Muscle layer of colon (tissue), 2 donors: ENCODE measurements at regions not wholly inside any gene's neighbourhood (a gene's known extent, or its start where the extent isn't known, plus 50 kb on each side); places are given as distances from the start of the nearest gene placed in this dataset.
"Not testable (repeated sequence)": the region's sequence is repeated elsewhere in the genome, so short reads cannot be mapped to it uniquely, and the experiment has no call there.

ENCODE experiments used
- H3K27ac ChIP-seq: one replicate; pipeline ENCODE4 v1.7.0; 2013; ENCODE audit warnings: low read depth, mild to moderate bottlenecking, low read length, moderate library complexity
- H3K27me3 ChIP-seq, 2 donors: one replicate each; pipeline ENCODE4 v1.7.0; 2013; ENCODE audit warnings: low read length in 2 of 2, mild to moderate bottlenecking in 2 of 2; ENCODE audit not compliant: insufficient read depth in 2 of 2, control insufficient read depth in 1 of 2
- H3K36me3 ChIP-seq: one replicate; pipeline ENCODE4 v1.7.0; 2013; ENCODE audit warnings: mild to moderate bottlenecking, low read length; ENCODE audit not compliant: insufficient read depth
- H3K4me1 ChIP-seq: one replicate; pipeline ENCODE4 v1.7.0; 2013; ENCODE audit warnings: mild to moderate bottlenecking, low read length; ENCODE audit not compliant: insufficient read depth
- H3K4me3 ChIP-seq, 2 donors: one replicate each; pipeline ENCODE4 v1.7.0; 2013; ENCODE audit warnings: low read length in 2 of 2, low read depth in 1 of 2, mild to moderate bottlenecking in 1 of 2, moderate library complexity in 1 of 2
- H3K9ac ChIP-seq: one replicate; pipeline ENCODE4 v1.7.0; 2013; ENCODE audit warnings: low read length
- H3K9me3 ChIP-seq: one replicate; pipeline ENCODE4 v1.7.0; 2013; ENCODE audit warnings: mild to moderate bottlenecking, low read length
- donor health status: abdominal sarcoma.
- donor health status: Adenocarcinoma of cecum.

DNA sequence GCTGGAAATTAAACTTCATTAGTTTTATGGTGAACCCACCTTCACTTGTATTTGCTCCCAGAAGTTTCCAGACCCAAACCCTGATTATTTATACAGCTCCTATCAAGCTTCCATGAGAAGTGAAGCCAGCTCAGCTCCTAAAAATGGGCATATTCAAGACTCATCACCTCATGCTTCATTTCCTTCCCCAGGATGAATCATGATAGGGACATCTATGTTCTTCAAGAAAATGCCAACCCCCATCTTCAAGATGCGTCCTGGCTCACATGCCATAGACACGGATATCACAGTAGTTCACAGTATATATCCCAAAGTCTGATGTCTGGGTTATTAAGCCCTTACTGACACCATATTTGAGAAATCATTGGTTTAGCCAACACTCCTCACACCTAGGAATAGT lies 217.6 kb downstream of the NPR3 start:
- Histone ChIP-seq H3K9ac (no peak overlapping the region), H3K27ac (no peak overlapping the region), H3K27me3 (no peaks in the 10 kb centered on the region), H3K4me3 (no peak overlapping the region), H3K9me3 (no peaks in the 10 kb centered on the region), H3K36me3 (no peaks in the 10 kb centered on the region), H3K4me1 (no peaks in the 10 kb centered on the region)

DNA sequence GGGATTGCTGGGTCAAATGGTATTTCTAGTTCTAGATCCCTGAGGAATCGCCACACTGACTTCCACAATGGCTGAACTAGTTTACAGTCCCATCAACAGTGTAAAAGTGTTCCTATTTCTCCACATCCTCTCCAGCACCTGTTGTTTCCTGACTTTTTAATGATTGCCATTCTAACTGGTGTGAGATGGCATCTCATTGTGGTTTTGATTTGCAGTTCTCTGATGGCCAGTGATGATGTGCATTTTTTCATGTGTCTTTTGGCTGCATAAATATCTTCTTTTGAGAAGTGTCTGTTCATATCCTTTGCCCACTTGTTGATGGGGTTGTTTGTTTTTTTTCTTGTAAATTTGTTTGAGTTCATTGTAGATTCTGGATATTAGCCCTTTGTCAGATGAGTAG lies 220.3 kb downstream of the NPR3 start:
- H3K9ac ChIP-seq, H3K9me3 ChIP-seq, H3K27ac ChIP-seq, H3K36me3 ChIP-seq, H3K27me3 ChIP-seq, H3K4me1 ChIP-seq, H3K4me3 ChIP-seq: not testable (repeated sequence)

DNA sequence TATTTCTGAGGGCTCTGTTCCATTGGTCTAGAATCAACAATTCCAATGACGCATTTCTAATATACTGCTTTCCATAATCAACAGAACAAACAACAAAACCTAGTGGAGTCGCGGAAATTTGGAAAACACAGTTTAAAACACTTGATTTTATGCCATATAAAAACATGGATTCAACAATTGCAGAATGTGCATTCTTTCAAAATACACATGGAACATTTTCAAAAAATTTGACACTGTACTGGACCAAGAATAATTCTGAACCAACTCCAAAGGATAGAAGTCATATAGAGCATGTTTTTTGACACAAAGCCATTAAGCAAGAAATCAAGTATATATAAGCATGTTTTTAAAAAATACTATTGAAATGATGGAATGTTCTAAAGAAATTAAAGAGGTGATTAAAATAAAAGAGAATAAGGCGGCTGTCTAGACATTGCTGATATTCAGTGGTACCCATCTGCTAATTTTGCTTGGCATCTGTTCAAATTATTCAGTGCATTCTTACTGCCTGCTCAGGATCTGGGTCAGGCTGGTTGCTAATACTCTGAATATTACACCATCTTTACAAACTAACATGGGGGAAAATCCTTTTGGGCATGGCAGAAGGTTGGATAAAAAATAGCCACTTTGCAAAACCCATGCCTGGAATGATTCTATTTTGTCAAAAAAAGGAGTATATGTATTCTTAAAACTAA lies 221.3 kb downstream of the NPR3 start:
- Histone ChIP-seq H3K4me1 (no peaks in the 10 kb centered on the region), H3K27me3 (no peaks in the 10 kb centered on the region)

DNA sequence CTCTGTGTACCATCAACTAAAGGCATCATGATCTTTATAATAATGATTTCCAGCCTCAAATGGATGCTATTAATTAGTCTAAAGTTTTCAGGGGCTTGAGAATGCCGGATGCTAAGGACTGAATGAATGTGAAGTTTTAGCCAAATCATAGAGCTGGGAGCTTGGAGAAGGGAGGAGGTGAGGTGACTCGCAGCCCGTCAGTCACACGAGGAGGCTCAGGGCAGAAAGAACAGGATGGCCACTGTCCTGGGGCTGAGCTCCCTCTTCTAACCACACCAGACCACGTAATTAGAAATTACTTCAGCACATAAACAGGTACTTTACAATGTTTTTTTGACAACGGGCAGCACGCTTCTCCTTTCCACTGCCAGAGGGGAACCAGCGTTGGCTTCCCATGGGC lies 222.6 kb downstream of the NPR3 start:
- no peaks in the 10 kb centered on the region for H3K4me1 ChIP-seq
- H3K27ac ChIP-seq: no peak overlapping the region
- no peak overlapping the region for H3K9ac ChIP-seq
- no peaks in the 10 kb centered on the region for H3K36me3 ChIP-seq
- no peaks in the 10 kb centered on the region for H3K9me3 ChIP-seq
- H3K4me3 ChIP-seq: no peak overlapping the region
- H3K27me3 ChIP-seq: no peaks in the 10 kb centered on the region

More for the DNA sequence above, 221.3 kb downstream of the NPR3 start:
- no peaks in the 10 kb centered on the region for H3K36me3 ChIP-seq
- no peaks in the 10 kb centered on the region for H3K9me3 ChIP-seq
- no peak overlapping the region for H3K27ac ChIP-seq
- no peak overlapping the region for H3K4me3 ChIP-seq
- no peak overlapping the region for H3K9ac ChIP-seq

DNA sequence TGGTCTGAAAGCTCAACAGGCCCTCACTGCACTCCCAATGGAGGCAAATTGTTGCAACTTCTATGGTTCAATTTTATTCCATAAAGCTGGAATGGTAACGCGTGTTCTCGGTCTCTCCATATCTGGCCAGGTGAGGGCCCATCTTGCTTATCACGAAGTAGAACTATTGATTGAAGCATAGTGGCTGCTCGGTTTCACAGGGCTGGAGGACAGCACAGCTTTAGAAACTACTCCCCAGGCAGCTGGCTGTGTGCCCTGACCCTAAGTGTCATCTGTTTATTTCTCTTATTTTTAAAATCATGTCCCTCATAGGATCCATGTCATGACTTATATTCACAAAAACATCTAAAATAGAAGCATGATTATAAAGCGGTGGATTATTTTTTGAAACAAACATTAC lies 223.4 kb downstream of the NPR3 start:
- H3K4me1 ChIP-seq: no peaks in the 10 kb centered on the region
- no peak overlapping the region for H3K27ac ChIP-seq
- no peaks in the 10 kb centered on the region for H3K27me3 ChIP-seq
- no peak overlapping the region for H3K4me3 ChIP-seq
- H3K36me3 ChIP-seq: no peaks in the 10 kb centered on the region
- no peak overlapping the region for H3K9ac ChIP-seq
- H3K9me3 ChIP-seq: no peaks in the 10 kb centered on the region

DNA sequence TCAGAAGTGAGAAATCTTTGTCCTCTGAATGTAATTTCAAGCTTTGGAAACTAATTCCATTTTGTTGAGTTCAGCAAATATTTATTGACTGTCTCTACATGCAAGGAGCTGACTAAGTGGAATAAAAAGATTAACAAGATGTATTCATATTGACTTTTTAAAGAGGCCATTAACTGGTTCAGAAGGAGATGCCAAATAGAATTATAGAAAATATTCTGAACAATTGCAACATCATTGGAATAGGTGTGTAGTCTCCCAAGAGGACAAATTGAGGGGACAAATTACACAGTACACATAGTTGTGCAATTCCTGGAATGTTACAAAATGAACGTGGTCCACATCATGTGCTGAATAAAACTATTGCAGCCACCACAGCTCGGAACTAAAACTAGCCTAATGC lies 224.2 kb downstream of the NPR3 start:
- no peaks in the 10 kb centered on the region for H3K9me3 ChIP-seq
- no peaks in the 10 kb centered on the region for H3K36me3 ChIP-seq
- H3K9ac ChIP-seq: no peak overlapping the region
- no peak overlapping the region for H3K4me3 ChIP-seq
- no peaks in the 10 kb centered on the region for H3K4me1 ChIP-seq
- H3K27ac ChIP-seq: no peak overlapping the region
- no peaks in the 10 kb centered on the region for H3K27me3 ChIP-seq

DNA sequence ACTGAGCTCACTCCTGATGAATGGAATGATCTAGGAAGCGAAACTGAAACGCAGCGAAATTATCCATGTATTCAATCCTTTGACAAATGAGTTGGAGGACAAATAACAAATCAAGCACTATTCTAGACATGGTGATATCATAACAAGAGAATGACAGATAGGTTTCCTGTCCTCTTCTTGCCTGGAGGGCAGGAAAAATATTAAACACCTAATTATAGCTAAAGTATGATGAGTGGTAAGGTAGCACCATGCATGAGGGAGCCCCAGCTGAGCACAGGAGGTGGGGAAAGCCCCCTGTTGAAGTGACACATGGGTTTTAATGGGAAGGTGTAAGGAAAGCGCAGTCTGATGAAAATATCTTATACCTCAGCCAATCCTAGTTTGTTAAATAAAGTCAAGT lies 225.2 kb downstream of the NPR3 start:
- Histone ChIP-seq H3K27ac (no peak overlapping the region), H3K9ac (no peak overlapping the region), H3K9me3 (no peaks in the 10 kb centered on the region), H3K4me1 (no peaks in the 10 kb centered on the region), H3K4me3 (no peak overlapping the region), H3K36me3 (no peaks in the 10 kb centered on the region), H3K27me3 (no peaks in the 10 kb centered on the region)

DNA sequence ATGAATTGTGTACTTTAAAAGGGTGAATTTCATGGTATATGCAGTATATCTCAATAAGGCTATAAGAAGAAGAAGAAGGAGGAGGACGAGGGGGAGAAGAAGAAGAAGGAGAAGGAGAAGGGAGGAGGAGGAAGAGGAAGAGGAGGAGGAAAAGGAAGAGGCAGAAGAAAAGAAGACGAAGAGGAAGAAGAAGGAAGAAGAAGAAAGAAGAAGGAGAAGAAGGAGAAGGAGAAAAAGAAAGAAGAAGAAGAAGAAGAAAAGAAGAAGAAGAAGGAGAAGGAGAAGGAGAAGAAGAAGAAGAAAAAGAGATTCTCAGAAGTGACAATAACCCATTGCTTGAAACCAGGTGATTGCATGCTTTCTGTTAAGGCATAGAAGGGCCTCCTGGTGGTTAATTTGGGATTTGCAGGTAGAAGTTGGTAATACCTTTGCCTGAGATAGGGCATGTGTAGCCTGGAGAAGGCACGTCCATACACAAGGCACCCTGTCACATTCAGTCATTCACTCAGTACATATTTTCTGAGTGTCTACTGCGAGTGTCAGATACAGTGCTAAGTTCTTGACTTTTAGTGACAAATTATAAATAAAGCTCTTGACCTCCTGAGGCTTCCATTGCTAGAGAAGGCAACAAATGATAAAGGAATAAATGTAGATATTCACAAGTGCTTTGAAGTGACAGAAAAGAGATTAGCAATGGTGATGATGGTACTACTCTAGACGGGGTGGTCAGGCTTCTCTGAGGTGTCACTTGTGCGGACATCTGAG lies 231.3 kb downstream of the NPR3 start:
- no peaks in the 10 kb centered on the region for H3K27me3 ChIP-seq
- H3K4me1 ChIP-seq: no peaks in the 10 kb centered on the region
- H3K9ac ChIP-seq: no peak overlapping the region
- no peaks in the 10 kb centered on the region for H3K36me3 ChIP-seq
- no peak overlapping the region for H3K27ac ChIP-seq
- H3K4me3 ChIP-seq: no peak overlapping the region
- no peaks in the 10 kb centered on the region for H3K9me3 ChIP-seq

DNA sequence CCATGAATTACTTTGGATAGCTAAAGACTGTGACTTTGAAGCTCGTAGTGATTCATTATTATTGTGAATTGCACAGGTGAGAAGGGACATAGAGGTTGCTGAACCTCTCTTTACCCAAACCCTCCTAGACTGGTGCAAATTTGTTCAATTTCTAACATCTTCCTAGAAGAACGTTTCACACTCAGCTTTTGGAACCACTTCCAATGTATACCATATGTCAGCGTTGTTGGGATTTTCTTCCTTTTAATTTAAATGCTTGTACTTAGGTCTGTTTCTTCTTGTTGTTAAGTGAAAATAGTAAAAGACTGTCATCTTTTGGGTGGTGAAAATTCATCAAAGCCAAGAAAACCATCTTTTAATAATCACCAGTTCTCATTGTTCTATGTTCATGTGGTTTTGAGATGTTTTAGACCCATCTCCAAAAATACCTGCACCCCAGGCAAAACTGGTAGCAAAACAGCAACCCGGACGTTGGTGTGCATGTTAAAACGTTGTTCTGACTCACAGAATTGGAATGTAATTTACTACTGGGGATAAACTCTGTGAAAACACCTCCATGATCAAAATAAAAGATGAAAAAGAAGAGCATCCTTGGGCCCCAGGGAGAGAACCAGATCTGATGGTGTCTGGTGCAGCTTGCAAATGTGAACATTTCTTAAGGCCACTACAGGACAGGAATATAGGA lies 238.3 kb downstream of the NPR3 start:
- no peak overlapping the region for H3K9ac ChIP-seq
- H3K36me3 ChIP-seq: no peaks in the 10 kb centered on the region
- H3K9me3 ChIP-seq: no peaks in the 10 kb centered on the region
- no peaks in the 10 kb centered on the region for H3K27me3 ChIP-seq
- H3K27ac ChIP-seq: no peak overlapping the region
- no peak overlapping the region for H3K4me3 ChIP-seq
- H3K4me1 ChIP-seq: no peaks in the 10 kb centered on the region

DNA sequence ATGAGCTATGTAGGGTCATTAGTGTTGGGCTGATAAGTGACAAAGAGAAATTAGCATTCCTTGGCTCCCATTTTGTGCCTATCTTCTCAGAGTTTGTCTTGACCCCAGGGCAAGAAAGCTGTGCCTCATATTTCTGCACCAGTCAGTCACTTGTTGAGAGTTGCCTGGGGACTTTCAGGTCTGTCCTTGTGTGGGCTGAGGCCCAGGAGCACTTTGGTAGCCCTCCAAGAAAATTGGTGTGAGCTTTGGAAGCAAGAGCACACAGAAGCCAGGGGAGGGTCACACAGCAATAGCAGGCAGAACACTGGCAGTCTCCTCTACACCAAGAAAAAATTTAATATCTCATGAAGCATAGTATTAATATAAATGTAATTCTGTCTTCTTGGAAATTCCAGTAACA lies 239.9 kb downstream of the NPR3 start:
- Histone ChIP-seq H3K36me3 (no peaks in the 10 kb centered on the region), H3K9me3 (no peaks in the 10 kb centered on the region), H3K27me3 (no peaks in the 10 kb centered on the region), H3K9ac (no peak overlapping the region), H3K4me3 (no peak overlapping the region), H3K4me1 (no peaks in the 10 kb centered on the region), H3K27ac (no peak overlapping the region)

DNA sequence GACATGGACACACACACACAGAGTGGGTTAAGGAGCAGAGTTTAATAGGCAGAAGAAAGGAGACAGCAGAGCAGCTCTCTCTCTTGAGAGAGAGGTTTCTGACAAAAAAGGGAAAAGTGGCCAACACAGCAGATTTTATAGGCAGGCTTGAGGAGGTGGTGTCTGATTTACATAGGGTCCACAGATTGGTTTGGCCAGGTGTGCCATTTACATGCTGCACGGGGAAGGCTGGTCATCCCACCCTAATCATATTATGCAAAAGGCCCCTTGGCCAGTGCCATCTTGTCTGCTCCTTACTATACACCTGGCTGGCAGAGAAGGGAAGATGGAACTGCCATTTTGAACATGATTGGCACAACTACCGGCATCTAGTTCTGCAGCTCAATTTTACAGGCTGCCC lies 240.8 kb downstream of the NPR3 start:
- Histone ChIP-seq H3K36me3 (no peaks in the 10 kb centered on the region), H3K4me3 (no peak overlapping the region), H3K4me1 (no peaks in the 10 kb centered on the region), H3K9me3 (no peaks in the 10 kb centered on the region), H3K27me3 (no peaks in the 10 kb centered on the region), H3K9ac (no peak overlapping the region), H3K27ac (no peak overlapping the region)
